Ishikawa (cell line): ENCODE measurements at regions not wholly inside any gene's neighbourhood (a gene's known extent, or its start where the extent isn't known, plus 50 kb on each side); places are given as distances from the start of the nearest gene placed in this dataset.

ENCODE experiments used
- CEBPB ChIP-seq: IDR thresholded peaks from 2 replicates; pipeline ENCODE4 v1.6.1; 2012
- CREB1 ChIP-seq: IDR thresholded peaks from 2 replicates; pipeline ENCODE4 v1.6.1; 2012; ENCODE audit warnings: low read depth
- EGR1 ChIP-seq: IDR thresholded peaks from 2 replicates; pipeline ENCODE4 v1.6.1; 2012
- EP300 ChIP-seq: IDR thresholded peaks from 2 replicates; pipeline ENCODE4 v1.6.1; 2012; ENCODE audit warnings: borderline replicate concordance
- FOXM1 ChIP-seq: IDR thresholded peaks from 2 replicates; pipeline ENCODE4 v1.6.1; 2012; ENCODE audit warnings: low read depth, borderline replicate concordance
- MAX ChIP-seq: IDR thresholded peaks from 2 replicates; pipeline ENCODE4 v1.6.1; 2012
- NFIC ChIP-seq: IDR thresholded peaks from 2 replicates; pipeline ENCODE4 v1.6.1; 2012
- RAD21 ChIP-seq: IDR thresholded peaks from 2 replicates; pipeline ENCODE4 v1.6.1; 2012; ENCODE audit warnings: low read depth
- REST ChIP-seq: IDR thresholded peaks from 2 replicates; pipeline ENCODE4 v1.6.1; 2012; ENCODE audit warnings: low read depth, mild to moderate bottlenecking
- TAF1 ChIP-seq: IDR thresholded peaks from 2 replicates; pipeline ENCODE4 v1.6.1; 2012; ENCODE audit warnings: low read depth, mild to moderate bottlenecking
- TCF12 ChIP-seq: IDR thresholded peaks from 2 replicates; pipeline ENCODE4 v1.6.1; 2012; ENCODE audit warnings: low read depth
- TEAD4 ChIP-seq: IDR thresholded peaks from 2 replicates; pipeline ENCODE4 v1.6.1; 2012
- YY1 ChIP-seq: IDR thresholded peaks from 2 replicates; pipeline ENCODE4 v1.6.1; 2012; ENCODE audit warnings: low read depth
- ZBTB7A ChIP-seq: IDR thresholded peaks from 2 replicates; pipeline ENCODE4 v1.6.1; 2012; ENCODE audit warnings: low read depth
- TF ChIP-seq, protein P1 (sequence below): IDR thresholded peaks from 2 replicates; pipeline ENCODE4 v1.6.1; 2012

DNA sequence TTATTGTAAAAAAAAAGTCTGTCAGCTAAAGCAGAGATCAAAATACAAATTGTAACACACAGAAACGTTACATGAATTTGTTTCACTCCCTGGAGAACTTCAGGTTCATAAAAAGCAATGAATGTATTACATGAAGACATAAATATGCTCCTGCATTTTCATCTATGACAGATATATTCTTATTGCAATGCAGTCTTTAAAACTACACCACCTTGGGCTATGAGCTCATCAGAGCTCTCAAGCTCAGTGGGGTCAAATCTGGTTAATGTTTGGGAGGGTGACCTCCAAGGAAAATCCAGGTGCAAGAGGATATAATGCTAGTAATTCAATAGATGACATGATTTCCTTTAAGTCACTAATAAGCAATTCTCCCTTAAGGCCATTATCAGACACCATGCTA is 606.8 kb downstream of the EPHA3 start:
- TF ChIP-seq CREB1 (no peak), CEBPB (no peak), ZBTB7A (no peak), EP300 (no peak), EGR1 (no peak), TEAD4 (no peak), YY1 (no peak), TCF12 (no peak), REST (no peak), FOXM1 (no peak), RAD21 (no peak), MAX (no peak), NFIC (no peak), TAF1 (no peak)
- TF ChIP-seq, protein P1, sequence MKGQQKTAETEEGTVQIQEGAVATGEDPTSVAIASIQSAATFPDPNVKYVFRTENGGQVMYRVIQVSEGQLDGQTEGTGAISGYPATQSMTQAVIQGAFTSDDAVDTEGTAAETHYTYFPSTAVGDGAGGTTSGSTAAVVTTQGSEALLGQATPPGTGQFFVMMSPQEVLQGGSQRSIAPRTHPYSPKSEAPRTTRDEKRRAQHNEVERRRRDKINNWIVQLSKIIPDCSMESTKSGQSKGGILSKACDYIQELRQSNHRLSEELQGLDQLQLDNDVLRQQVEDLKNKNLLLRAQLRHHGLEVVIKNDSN, result no peak

- TF ChIP-seq CEBPB (no peak), ZBTB7A (no peak), REST (no peak), EP300 (no peak), CREB1 (no peak), RAD21 (no peak), EGR1 (no peak), NFIC (no peak), MAX (no peak), TAF1 (no peak), TCF12 (no peak), TEAD4 (no peak)
Observed at GRCh38 chr3:89740080-89740880, 632.9 kb downstream of the EPHA3 start.

- TF ChIP-seq EGR1 (no peak), CEBPB (no peak), MAX (no peak), EP300 (no peak), FOXM1 (no peak), YY1 (no peak), NFIC (no peak), TCF12 (no peak)
- TF ChIP-seq, protein P1, result no peak
Observed at GRCh38 chr3:89740881-89741177, 633.4 kb downstream of the EPHA3 start.

- TF ChIP-seq, protein P1, result no peak
- no peak for TF ChIP-seq FOXM1
Observed at GRCh38 chr3:89742546-89742945, 635.1 kb downstream of the EPHA3 start.

GRCh38 chr3:89762405-89762804 is 655.0 kb downstream of the EPHA3 start:
- TF ChIP-seq YY1 (no peak), FOXM1 (no peak), RAD21 (no peak)

GRCh38 chr3:89783341-89783927 is 676.0 kb downstream of the EPHA3 start:
- TF ChIP-seq, protein P1, result no peak
- TF ChIP-seq YY1 (no peak), TAF1 (no peak), CEBPB (no peak), EGR1 (no peak), EP300 (no peak), REST (no peak)
